Stomach (tissue), 4 donors: ENCODE measurements at regions not wholly inside any gene's neighbourhood (a gene's known extent, or its start where the extent isn't known, plus 50 kb on each side); places are given as distances from the start of the nearest gene placed in this dataset.

Experiments used
- CTCF ChIP-seq, 7 experiments: fragments of 450-650 bp in 4 of 7; fragments of 200-600 bp in 3 of 7; sonication (generic) in 3 of 7; IDR thresholded peaks; one replicate each; pipeline ENCODE4 v1.5.1; 2016 to 2019; ENCODE audit warnings: antibody characterized with exemption in 7 of 7, control low read depth in 2 of 7, mild to moderate bottlenecking in 1 of 7
- EP300 ChIP-seq: sonication (generic); formaldehyde crosslinking; IDR thresholded peaks from one replicate; pipeline ENCODE4 v1.6.1; 2017; ENCODE audit warnings: antibody characterized with exemption
- POLR2A ChIP-seq, 4 donors: fragments of 450-650 bp; IDR thresholded peaks; one replicate each; pipeline ENCODE4 v1.6.1; 2016; ENCODE audit warnings: antibody characterized with exemption in 4 of 4, control low read depth in 2 of 4, mild to moderate bottlenecking in 1 of 4, moderate library complexity in 1 of 4
- POLR2AphosphoS5 ChIP-seq, 3 donors: sonication (generic); formaldehyde crosslinking; IDR thresholded peaks; one replicate each; pipeline ENCODE4 v1.6.1; 2016; ENCODE audit warnings: antibody characterized with exemption in 3 of 3

- TF ChIP-seq CTCF (IDR thresholded peaks at IDR 0.05): no peak
- no peak for TF ChIP-seq EP300
- TF ChIP-seq POLR2A (IDR thresholded peaks at IDR 0.05): no peak
- no peak for TF ChIP-seq POLR2AphosphoS5 (IDR thresholded peaks at IDR 0.05)
These were observed 239.4 kb downstream of the FAM47A start for GRCh38 chrX:33892670-33893069.
